ENCODE measurements at regions not wholly inside any gene's neighbourhood (a gene's known extent, or its start where the extent isn't known, plus 50 kb on each side); places are given as distances from the start of the nearest gene placed in this dataset.
"Not testable (repeated sequence)": the region's sequence is repeated elsewhere in the genome, so short reads cannot be mapped to it uniquely, and the experiment has no call there.

- DNase-seq (ENCODE audit: low read depth in 2 of 2): no peak
Observed at GRCh38 chr2:47295131-47295980, 73.8 kb upstream of the EPCAM start.

GRCh38 chr2:47293976-47294375 is 75.1 kb upstream of the EPCAM start:
- no peak for DNase-seq (ENCODE audit: low read depth in 2 of 2)

GRCh38 chr2:47288864-47289263 is 80.2 kb upstream of the EPCAM start:
- DNase-seq (ENCODE audit: low read depth in 2 of 2): no peak

- DNase-seq (ENCODE audit: low read depth in 2 of 2): no peak
Observed at GRCh38 chr2:47283659-47284058, 85.5 kb upstream of the EPCAM start.

- DNase-seq (ENCODE audit: low read depth in 2 of 2): no peak
Observed at GRCh38 chr2:47282621-47283272, 86.4 kb upstream of the EPCAM start.

GRCh38 chr2:47279525-47279924 is 89.6 kb upstream of the EPCAM start:
- DNase-seq (ENCODE audit: low read depth in 2 of 2): not testable (repeated sequence)

GRCh38 chr2:47277987-47278386 is 91.1 kb upstream of the EPCAM start:
- no peak for DNase-seq (ENCODE audit: low read depth in 2 of 2)

GRCh38 chr2:47277187-47277586 is 91.9 kb upstream of the EPCAM start:
- no peak for DNase-seq (ENCODE audit: low read depth in 2 of 2)

GRCh38 chr2:47276061-47276460 is 93.0 kb upstream of the EPCAM start:
- no peak for DNase-seq (ENCODE audit: low read depth in 2 of 2)

GRCh38 chr2:47274054-47274782 is 94.9 kb upstream of the EPCAM start:
- DNase-seq (ENCODE audit: low read depth in 2 of 2): no peak

- DNase-seq (ENCODE audit: low read depth in 2 of 2): no peak
Observed at GRCh38 chr2:47272905-47273758, 96.0 kb upstream of the EPCAM start.

GRCh38 chr2:47272031-47272864 is 95.9 kb upstream of the CALM2 start:
- peak; percentile 37 to 58 for DNase-seq (ENCODE audit: low read depth in 2 of 2)

GRCh38 chr2:47271054-47272000 is 95.0 kb upstream of the CALM2 start:
- no peak for DNase-seq (ENCODE audit: low read depth in 2 of 2)

- DNase-seq (ENCODE audit: low read depth in 2 of 2): no peak
Observed at GRCh38 chr2:47270421-47270820, 94.1 kb upstream of the CALM2 start.

- no peak for DNase-seq (ENCODE audit: low read depth in 2 of 2)
Observed at GRCh38 chr2:47269316-47270232, 93.3 kb upstream of the CALM2 start.

- no peak for DNase-seq (ENCODE audit: low read depth in 2 of 2)
Observed at GRCh38 chr2:47267711-47268086, 91.4 kb upstream of the CALM2 start.

GRCh38 chr2:47266939-47267710 is 90.8 kb upstream of the CALM2 start:
- no peak for DNase-seq (ENCODE audit: low read depth in 2 of 2)

GRCh38 chr2:47265751-47266231 is 89.5 kb upstream of the CALM2 start:
- DNase-seq (ENCODE audit: low read depth in 2 of 2): no peak

Measured in stimulated activated CD4-positive, alpha-beta T cell treated with anti-CD3 and anti-CD28 coated beads, Interleukin-4, amount 100 ng/mL, for 48 hours (primary cell).